AML-193 (cell line): ENCODE measurements at regions not wholly inside any gene's neighbourhood (a gene's known extent, or its start where the extent isn't known, plus 50 kb on each side); places are given as distances from the start of the nearest gene placed in this dataset.
"Not testable (repeated sequence)": the region's sequence is repeated elsewhere in the genome, so short reads cannot be mapped to it uniquely, and the experiment has no call there.

Experiments used
- DNase-seq, 2 experiments: peaks; one replicate each; lab custom pipeline; 2025; lab: John Stamatoyannopoulos, UW

GRCh38 chr5:101643794-101644193 lies 652.3 kb downstream of the SLCO4C1 start:
- no peak for DNase-seq

DNA sequence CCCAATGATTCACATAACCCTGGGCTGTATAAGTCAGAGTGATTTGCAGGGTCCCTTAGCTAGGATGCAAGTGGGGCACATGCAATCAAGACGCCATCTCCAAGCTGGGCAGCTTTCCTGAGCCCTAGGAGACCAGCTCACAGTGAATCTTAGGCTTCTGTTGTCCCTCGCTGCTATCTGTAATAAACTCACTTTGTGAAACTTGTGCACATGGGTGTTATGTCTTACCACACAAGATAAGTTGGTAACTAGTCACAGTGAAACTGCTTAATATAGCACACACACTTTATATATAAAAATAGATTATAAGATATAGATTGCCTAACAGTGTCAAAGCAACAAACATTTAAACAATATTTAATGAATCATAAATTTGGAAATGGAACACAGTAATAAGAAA lies 658.5 kb downstream of the SLCO4C1 start:
- DNase-seq = no peak

DNA sequence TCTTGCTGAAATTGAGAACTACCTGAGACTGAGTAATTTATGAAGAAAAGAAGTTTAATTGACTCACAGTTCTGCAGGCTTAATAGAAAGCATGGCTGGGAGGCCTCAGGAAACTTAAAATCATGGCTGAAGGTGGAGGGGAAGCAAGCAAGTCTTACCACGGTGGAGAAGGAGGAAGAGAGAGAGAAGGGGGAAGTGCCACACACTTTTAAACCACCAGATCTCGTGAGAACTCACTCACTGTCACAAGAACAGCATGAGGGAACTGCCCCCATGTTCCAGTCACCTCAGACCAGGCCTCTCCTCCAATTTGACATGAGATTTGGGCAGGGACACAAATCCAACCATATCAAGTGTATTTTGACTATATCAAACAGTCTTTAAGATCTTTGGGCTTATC lies 668.3 kb downstream of the SLCO4C1 start:
- not testable (repeated sequence) for DNase-seq

- no peak for DNase-seq
Measured at GRCh38 chr5:101626572-101626971, 669.5 kb downstream of the SLCO4C1 start.

DNA sequence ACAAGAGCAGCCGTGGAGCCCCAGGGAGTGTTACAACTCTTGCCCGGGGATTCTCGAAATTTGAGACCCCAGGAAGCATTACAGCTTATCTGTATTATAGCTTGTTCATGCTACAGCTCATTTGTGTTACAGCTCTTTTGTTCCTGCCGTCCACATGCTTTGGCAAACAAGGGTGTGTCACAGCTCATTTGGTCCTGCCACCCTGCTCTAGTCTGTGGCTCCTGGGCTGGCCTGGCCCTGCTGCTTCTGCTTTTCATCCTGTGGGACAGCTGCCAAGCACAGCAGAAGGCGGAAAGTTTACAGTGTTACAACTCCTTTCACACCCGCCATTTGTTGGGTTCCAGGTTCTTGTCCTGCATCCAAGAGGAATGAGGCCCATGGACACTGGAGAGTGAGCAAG lies 685.0 kb downstream of the SLCO4C1 start:
- no peak for DNase-seq

- no peak for DNase-seq
Measured at GRCh38 chr5:101608322-101608721, 687.8 kb downstream of the SLCO4C1 start.

GRCh38 chr5:101605700-101606099 lies 690.4 kb downstream of the SLCO4C1 start:
- DNase-seq = peak in 1 of 2 experiments; percentile 16

DNA sequence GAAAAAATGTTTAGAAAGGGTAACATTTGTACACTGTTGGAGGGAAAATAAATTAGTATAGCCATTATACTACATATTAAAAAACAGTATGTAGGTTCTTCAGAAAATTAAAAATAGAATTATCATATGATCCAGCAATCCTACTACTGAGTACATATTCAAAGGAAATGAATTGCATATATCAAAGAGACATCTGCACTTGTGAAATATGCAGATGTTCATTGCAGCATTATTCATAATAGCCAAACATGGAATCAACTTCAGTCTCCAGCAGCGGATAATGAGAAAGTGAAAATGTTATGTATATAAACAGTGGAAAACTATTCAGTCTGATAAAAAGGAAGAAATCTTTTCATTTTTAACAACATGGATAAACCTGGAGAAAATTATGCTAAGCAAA lies 695.5 kb downstream of the SLCO4C1 start:
- no peak for DNase-seq

DNA sequence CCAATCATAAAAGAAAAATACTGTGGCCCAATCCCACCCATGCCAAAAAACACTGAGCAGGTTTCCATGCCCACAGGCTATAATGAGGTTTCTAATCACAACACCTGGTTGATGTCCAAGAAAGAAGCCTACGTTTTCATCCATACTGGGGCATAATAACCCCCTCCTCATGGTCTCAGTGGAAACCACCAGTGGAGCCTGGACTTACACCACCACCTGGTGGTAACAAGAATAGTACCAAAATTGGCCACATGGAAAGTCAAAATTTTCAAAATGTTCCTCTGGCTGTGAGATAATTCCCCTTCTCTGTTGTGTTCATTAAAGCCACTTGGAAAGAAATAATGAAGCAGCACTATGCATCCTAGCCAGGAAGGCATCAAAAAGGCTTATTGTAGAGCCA lies 687.3 kb upstream of the ST8SIA4 start:
- peak; percentile 3 to 5 for DNase-seq

DNA sequence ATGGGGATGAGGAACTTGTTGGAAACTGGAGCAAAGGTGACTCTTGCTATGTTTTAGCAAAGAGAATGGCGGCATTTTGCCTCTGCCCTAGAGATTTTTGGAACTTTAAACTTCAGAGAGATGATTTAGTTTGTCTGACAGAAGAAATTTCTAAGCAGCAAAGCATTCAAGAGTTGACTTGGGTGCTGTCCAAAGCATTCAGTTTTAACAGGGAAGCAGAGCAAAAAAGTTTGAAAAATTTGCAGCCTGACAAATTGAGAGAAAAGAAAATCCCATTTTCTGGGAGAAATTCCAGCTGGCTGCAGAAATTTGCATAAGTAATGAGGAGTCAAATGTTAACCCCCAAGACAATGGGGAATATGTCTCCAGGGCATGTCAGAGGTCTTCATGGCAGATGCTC lies 682.3 kb upstream of the ST8SIA4 start:
- no peak for DNase-seq

DNA sequence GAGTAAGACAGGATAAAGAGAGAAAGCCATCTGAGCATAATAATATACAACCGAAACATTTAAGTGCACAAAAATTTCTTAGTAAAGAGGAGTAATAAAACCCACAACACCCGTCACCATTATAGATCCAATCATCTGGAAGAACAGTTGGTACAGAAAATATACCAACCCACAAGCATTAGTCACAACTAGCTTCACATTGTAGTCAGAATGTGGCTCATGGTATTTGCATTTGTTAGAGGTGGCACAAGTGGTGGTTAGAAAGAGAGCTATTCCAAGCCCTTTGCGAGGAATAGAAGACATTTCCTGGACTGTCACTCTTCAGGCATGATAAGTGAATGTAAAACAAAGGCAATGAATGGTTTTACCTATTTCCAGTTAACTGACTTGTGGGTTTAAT lies 677.5 kb upstream of the ST8SIA4 start:
- DNase-seq = no peak

- DNase-seq = no peak
Measured at GRCh38 chr5:101574017-101574416, 670.9 kb upstream of the ST8SIA4 start.

DNA sequence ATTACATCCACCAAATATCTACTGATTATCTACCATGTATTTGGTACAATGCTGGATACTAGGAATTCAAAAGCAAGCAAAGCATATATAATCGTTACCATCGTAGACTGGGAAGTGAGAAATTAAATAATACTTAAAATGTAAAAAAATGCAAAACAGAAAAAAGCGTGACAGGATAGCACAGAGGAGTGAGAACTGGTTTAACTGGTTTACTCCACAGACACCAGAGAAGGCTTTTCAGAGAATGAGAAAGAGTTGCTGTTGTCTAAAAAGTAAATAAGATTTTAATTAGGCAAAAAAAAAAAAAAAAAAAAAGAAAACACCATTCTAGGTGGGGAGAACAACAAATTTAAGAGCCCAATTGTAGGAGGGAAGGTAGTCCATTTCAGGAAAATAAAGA lies 657.9 kb upstream of the ST8SIA4 start:
- DNase-seq = no peak

DNA sequence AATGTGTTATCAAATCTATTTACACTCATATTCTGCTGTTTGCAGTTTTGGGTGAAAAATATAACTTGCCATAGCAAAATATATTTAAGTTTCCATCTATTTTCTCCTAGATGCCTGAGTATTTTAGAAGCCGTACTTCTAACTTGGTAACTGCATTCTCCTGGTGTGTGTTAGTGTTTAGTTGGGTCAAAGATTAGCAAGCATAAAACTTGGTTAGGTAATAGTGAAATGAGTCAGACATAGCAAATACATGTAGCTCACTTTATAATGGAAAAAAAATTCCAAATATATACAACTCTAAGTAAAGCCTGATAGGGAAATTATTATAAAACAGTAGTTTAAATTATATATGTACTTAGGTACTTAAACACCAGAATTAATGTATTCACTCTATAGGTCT lies 640.7 kb upstream of the ST8SIA4 start:
- DNase-seq = no peak

DNA sequence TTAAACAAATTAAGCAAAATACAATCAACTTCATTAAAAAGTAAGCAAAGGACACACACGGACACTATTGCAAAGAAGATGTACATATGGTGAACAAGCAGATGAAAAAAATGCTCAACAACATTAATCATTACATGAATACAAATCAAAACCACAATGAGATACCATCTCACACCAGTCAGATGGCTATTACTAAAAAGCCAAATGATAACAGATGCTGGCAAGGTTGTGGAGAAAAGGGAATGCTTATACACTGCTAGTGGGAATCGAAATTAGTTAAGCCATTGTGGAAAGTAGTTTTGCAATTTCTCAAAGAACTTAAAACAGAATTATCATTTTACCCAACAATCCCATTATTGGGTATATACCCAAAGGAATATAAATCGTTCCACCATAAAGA lies 636.2 kb upstream of the ST8SIA4 start:
- no peak for DNase-seq

GRCh38 chr5:101535626-101536025 lies 632.5 kb upstream of the ST8SIA4 start:
- no peak for DNase-seq

DNA sequence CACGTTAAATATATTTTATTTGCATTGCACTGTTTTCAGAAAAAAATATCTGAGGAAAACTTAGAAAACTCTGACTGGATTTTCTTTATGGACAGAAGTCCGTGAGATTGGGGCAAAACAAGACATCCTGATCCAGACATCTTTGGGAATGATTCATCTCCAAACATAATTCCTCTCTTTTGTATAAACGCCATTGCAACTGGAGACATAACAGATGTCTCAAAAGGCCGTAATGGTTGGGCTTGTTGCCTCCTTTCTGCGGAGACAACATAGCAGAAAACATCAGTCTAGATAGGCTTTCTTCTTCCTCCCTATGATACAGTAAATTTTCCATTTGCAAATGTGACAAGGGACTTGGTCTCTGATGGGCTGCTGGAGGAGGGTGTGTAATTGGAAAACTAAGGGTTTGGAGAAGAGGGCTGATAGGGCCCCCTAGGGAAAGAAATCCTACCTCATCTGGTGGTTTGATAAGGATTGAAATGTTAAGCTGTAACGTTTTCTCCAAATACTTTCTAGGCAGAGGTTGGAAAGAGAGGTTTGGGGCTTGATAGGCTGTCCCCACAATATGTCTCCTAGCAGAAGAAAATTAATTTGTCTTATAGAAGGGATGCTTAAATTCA lies 631.5 kb upstream of the ST8SIA4 start:
- no peak for DNase-seq

DNA sequence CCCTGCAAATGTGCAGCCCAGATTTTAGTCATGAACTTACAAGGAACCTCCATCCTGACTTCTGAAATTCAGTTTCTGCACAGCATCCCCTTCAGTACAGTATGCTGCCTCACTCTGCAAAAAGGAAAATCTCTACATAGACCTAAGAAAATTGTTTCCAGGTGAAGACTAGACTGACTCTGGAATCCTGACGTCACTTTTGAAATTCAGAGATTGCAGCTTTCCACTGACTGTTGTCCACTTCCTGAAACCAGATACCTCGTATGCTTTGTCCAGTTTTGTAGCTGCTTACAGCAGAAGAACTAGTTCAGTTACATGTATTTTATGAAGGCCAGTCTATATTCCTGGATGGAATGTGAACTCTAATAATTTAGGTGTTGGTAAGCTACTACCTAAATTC lies 629.3 kb upstream of the ST8SIA4 start:
- no peak for DNase-seq

DNA sequence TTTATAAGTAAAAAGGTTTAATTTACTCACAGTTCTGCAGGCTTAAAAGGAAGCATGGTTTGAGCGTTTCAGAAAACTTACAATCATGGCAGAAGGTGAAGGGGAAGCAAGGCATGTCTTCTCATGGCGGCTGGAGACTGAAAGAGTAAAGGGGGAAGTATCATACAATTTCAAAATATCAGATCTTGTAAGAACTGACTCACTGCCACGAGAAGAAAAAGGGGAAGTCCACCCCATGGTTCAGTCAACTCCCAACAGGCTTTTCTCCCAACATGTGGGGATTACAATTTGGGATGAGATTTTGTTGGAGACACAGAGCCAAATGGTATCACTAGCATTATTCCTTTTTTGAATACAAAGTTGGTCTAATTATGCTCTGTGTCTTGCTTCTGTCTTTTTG lies 627.9 kb upstream of the ST8SIA4 start:
- peak; percentile 82 to 85 for DNase-seq

- not testable (repeated sequence) for DNase-seq
Measured at GRCh38 chr5:101529094-101529493, 626.0 kb upstream of the ST8SIA4 start.

- no peak for DNase-seq
Measured at GRCh38 chr5:101520417-101520816, 617.3 kb upstream of the ST8SIA4 start.

GRCh38 chr5:101517795-101518194 lies 614.7 kb upstream of the ST8SIA4 start:
- no peak for DNase-seq

DNA sequence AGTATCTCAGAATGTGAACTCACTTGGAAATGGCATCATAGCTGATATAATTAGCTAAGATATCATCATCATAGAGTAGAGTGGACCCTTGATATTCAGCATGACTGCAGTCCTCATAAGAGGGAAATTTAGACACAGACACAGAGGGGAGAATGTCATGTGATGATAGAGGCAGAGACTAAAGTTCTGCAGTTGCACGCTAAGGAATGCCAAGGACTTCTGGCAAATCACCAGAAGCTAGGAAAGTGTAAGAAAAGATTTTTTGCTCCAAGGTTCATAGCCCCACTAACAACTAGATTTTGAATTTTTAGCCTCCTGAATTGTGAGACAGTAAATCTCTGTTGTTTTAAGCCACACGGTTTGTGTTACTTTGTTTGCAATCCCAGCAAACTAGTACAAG lies 612.6 kb upstream of the ST8SIA4 start:
- DNase-seq = no peak

DNA sequence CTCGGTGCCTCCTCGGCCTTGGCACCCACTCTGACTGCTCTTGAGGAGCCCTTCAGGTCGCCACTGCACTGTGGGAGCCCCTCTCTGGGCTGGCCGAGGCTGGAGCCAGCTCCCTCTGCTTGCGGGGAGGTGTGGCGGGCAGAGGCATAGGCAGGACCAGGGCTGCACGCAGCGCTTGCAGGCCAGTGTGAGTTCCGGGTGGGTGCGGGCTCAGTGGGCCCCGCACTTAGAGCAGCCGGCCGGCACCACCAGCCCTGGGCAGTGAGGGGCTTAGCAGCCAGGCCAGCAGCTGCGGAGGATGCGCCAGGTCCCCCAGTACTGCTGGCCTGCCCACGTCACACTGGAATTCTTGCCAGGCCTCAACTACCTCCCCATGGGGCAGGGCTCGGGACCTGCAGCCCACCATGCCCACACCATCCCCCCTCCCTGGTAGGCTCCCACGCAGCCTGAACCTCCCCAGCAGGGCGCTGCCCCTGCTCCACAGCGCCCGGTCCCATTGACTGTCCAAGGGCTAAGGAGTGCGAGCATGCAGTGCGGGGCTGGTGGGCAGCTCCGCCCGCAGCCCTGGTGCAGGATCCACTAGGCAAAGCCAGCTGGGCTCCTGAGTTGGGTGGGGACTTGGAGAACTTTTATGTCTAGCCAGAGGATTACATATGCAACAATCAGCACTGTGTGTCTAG lies 602.9 kb upstream of the ST8SIA4 start:
- DNase-seq = no peak
